Liver (tissue), 8 donors: ENCODE measurements at regions not wholly inside any gene's neighbourhood (a gene's known extent, or its start where the extent isn't known, plus 50 kb on each side); places are given as distances from the start of the nearest gene placed in this dataset.

ENCODE experiments used
- DNase-seq: peaks from one replicate; pipeline ENCODE4 v3.0.0-alpha.2; 2017; ENCODE audit warnings: low spot score
- H3K27ac ChIP-seq, 2 donors: one replicate each; pipeline ENCODE4 v1.7.0; 2013; ENCODE audit warnings: inconsistent platforms in 2 of 2, low read length in 2 of 2, control low read depth in 1 of 2, low read depth in 1 of 2, mild to moderate bottlenecking in 1 of 2
- H3K27me3 ChIP-seq, 4 donors: one replicate each; pipeline versions ENCODE4 v1.6.1 to v1.7.0; 2013; ENCODE audit warnings: low read length in 3 of 4, inconsistent platforms in 1 of 4, mild to moderate bottlenecking in 1 of 4, moderate library complexity in 1 of 4; ENCODE audit not compliant: control insufficient read depth in 4 of 4, insufficient read depth in 4 of 4
- H3K36me3 ChIP-seq, 4 donors: one replicate each; pipeline versions ENCODE4 v1.6.1 to v1.7.0; 2013; ENCODE audit warnings: low read length in 3 of 4, mild to moderate bottlenecking in 3 of 4, low read depth in 1 of 4, moderate library complexity in 1 of 4; ENCODE audit not compliant: control insufficient read depth in 4 of 4, insufficient read depth in 3 of 4
- H3K4me1 ChIP-seq, 4 donors: one replicate each; pipeline versions ENCODE4 v1.6.1 to v1.7.0; 2013; ENCODE audit warnings: low read length in 3 of 4, mild to moderate bottlenecking in 3 of 4, moderate library complexity in 1 of 4; ENCODE audit not compliant: control insufficient read depth in 4 of 4, insufficient read depth in 4 of 4
- H3K4me3 ChIP-seq, 3 donors: one replicate each; pipeline versions ENCODE4 v1.6.1 to v1.7.0; 2013; ENCODE audit warnings: low read length in 3 of 3, control low read depth in 1 of 3, low read depth in 1 of 3, mild to moderate bottlenecking in 1 of 3
- H3K9ac ChIP-seq, 2 donors: one replicate each; pipeline ENCODE4 v1.7.0; 2013; ENCODE audit warnings: low read length in 2 of 2, mild to moderate bottlenecking in 2 of 2, moderate library complexity in 2 of 2, control low read depth in 1 of 2, low read depth in 1 of 2
- H3K9me3 ChIP-seq, 4 donors: one replicate each; pipeline versions ENCODE4 v1.6.1 to v1.7.0; 2013; ENCODE audit warnings: low read length in 3 of 4; ENCODE audit not compliant: control insufficient read depth in 4 of 4
- CTCF ChIP-seq: fragments of 150-350 bp; IDR thresholded peaks from 2 replicates; pipeline ENCODE4 v1.5.1; 2017; ENCODE audit warnings: improper control_type of control experiment, low read depth, low read length; ENCODE audit not compliant: missing input control
- EGR1 ChIP-seq, 2 donors: IDR thresholded peaks; 2 replicates each; pipeline ENCODE4 v1.6.1; 2016 to 2018; ENCODE audit warnings: antibody characterized with exemption in 2 of 2, low read depth in 2 of 2
- FOXA1 ChIP-seq: IDR thresholded peaks from 2 replicates; pipeline ENCODE4 v1.6.1; 2016; ENCODE audit warnings: antibody characterized with exemption
- FOXA2 ChIP-seq: IDR thresholded peaks from 2 replicates; pipeline ENCODE4 v1.6.1; 2016; ENCODE audit warnings: antibody characterized with exemption
- GABPA ChIP-seq, 2 donors: IDR thresholded peaks in 1 of 2; conservative IDR thresholded peaks in 1 of 2; 2 replicates each; pipeline ENCODE4 v1.6.1; 2016; ENCODE audit warnings: antibody characterized with exemption in 2 of 2, mild to moderate bottlenecking in 1 of 2, moderate library complexity in 1 of 2
- HNF4A ChIP-seq, 2 donors: conservative IDR thresholded peaks; 2 replicates each; pipeline ENCODE4 v1.6.1; 2016; ENCODE audit warnings: antibody characterized with exemption in 2 of 2, mild to moderate bottlenecking in 2 of 2
- HNF4G ChIP-seq: IDR thresholded peaks from 2 replicates; pipeline ENCODE4 v1.6.1; 2016; ENCODE audit warnings: antibody characterized with exemption
- NR2F2 ChIP-seq: IDR thresholded peaks from 2 replicates; pipeline ENCODE4 v1.6.1; 2016; ENCODE audit warnings: antibody characterized with exemption
- RAD21 ChIP-seq, 2 donors: IDR thresholded peaks; 2 replicates each; pipeline ENCODE4 v1.6.1; 2016; ENCODE audit warnings: antibody characterized with exemption in 2 of 2, mild to moderate bottlenecking in 2 of 2
- RXRA ChIP-seq, 2 donors: IDR thresholded peaks; 2 replicates each; pipeline ENCODE4 v1.6.1; 2017 to 2018; ENCODE audit warnings: antibody characterized with exemption in 2 of 2, mild to moderate bottlenecking in 1 of 2
- SP1 ChIP-seq: IDR thresholded peaks from 2 replicates; pipeline ENCODE4 v1.6.1; 2018; ENCODE audit warnings: antibody characterized with exemption, mild to moderate bottlenecking
- TAF1 ChIP-seq: conservative IDR thresholded peaks from 2 replicates; pipeline ENCODE4 v1.6.1; 2016; ENCODE audit warnings: antibody characterized with exemption, mild to moderate bottlenecking
- whole genome bisulfite sequencing: extraction: QIAGEN DNeasy Blood & Tissue Kit; methylation state at CpG from one replicate; pipeline ENCODE4 v1.1.7; 2013; 5-methylcytosine and 5-hydroxymethylcytosine counted together
- TF ChIP-seq, protein P1 (sequence below): IDR thresholded peaks from 2 replicates; pipeline ENCODE4 v1.6.1; 2016; ENCODE audit warnings: antibody characterized with exemption, mild to moderate bottlenecking
- TF ChIP-seq, protein P2 (sequence below): IDR thresholded peaks from 2 replicates; pipeline ENCODE4 v1.6.1; 2016; ENCODE audit warnings: antibody characterized with exemption
- TF ChIP-seq, protein P3 (sequence below): IDR thresholded peaks from 2 replicates; pipeline ENCODE4 v1.6.1; 2016; ENCODE audit warnings: antibody characterized with exemption
- donor health status: healthy.
- donor health status: healthy.
- donor health status: healthy.
- donor health status: healthy.
- donor health status: healthy.

- TF ChIP-seq, protein P1, sequence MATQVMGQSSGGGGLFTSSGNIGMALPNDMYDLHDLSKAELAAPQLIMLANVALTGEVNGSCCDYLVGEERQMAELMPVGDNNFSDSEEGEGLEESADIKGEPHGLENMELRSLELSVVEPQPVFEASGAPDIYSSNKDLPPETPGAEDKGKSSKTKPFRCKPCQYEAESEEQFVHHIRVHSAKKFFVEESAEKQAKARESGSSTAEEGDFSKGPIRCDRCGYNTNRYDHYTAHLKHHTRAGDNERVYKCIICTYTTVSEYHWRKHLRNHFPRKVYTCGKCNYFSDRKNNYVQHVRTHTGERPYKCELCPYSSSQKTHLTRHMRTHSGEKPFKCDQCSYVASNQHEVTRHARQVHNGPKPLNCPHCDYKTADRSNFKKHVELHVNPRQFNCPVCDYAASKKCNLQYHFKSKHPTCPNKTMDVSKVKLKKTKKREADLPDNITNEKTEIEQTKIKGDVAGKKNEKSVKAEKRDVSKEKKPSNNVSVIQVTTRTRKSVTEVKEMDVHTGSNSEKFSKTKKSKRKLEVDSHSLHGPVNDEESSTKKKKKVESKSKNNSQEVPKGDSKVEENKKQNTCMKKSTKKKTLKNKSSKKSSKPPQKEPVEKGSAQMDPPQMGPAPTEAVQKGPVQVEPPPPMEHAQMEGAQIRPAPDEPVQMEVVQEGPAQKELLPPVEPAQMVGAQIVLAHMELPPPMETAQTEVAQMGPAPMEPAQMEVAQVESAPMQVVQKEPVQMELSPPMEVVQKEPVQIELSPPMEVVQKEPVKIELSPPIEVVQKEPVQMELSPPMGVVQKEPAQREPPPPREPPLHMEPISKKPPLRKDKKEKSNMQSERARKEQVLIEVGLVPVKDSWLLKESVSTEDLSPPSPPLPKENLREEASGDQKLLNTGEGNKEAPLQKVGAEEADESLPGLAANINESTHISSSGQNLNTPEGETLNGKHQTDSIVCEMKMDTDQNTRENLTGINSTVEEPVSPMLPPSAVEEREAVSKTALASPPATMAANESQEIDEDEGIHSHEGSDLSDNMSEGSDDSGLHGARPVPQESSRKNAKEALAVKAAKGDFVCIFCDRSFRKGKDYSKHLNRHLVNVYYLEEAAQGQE, result no peak
- TF ChIP-seq HNF4G (no peak), GABPA (IDR thresholded peaks at IDR 0.05 in 1 of 2, conservative IDR thresholded peaks at IDR 0.05 in 1 of 2) (no peak), SP1 (no peak), EGR1 (IDR thresholded peaks at IDR 0.05; ENCODE audit: low read depth in 2 of 2) (no peak)
Measured at GRCh38 chr13:106899442-106899841, 331.5 kb upstream of the ARGLU1 start (continued).

DNA sequence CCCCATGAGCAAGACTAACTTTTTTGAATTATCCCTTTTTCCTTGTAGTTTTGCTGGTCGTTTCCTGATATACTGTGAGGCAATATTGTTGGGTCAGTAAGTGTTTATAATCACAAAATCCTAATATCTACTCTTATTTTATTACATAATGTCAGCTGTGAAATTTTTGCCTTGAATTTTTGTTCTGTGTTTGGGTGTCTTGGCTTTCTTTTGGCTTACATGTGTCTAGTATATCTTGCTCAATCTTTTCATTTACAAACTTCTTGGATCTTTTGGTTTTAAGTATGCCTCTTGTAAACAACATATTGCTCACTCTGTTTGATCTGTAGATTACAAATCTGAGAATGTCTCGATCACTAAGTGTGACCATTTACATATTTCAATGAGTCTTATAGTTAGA is 330.3 kb upstream of the ARGLU1 start:
- Histone ChIP-seq H3K36me3 (no peaks in the 10 kb centered on the region), H3K4me3 (no peak overlapping the region), H3K9ac (no peak overlapping the region), H3K9me3 (no peaks in the 10 kb centered on the region), H3K27ac (no peak overlapping the region), H3K4me1 (no peaks in the 10 kb centered on the region), H3K27me3 (no peaks in the 10 kb centered on the region)
- DNase-seq, result no peak
- no peak for TF ChIP-seq TAF1
- TF ChIP-seq RAD21 (IDR thresholded peaks at IDR 0.05), result no peak
- TF ChIP-seq, protein P1, result no peak
- no peak for TF ChIP-seq RXRA (IDR thresholded peaks at IDR 0.05)
- 68% methylated on average over 2 of the region's 2 CpGs for WGBS

DNA sequence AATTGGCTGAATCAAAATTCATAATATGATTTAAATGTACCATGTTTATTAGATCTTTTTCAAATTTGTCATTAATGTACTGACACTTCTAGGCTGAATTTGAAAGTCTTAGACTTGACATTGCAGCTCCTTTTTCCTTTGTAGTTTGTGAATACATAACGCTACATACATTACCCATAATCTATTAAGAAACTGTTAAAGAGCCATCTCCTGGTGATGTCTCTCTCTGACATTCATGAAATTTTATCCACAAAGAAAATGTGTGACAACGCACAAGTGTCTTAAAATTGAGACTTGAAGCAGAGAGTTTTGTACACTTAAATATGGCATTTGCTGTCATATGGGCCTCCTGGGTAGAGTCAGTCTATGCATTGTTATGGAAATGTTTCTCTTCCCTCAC is 320.2 kb upstream of the ARGLU1 start:
- no peak overlapping the region for H3K4me3 ChIP-seq
- H3K36me3 ChIP-seq, result no peaks in the 10 kb centered on the region
- TF ChIP-seq, protein P2, sequence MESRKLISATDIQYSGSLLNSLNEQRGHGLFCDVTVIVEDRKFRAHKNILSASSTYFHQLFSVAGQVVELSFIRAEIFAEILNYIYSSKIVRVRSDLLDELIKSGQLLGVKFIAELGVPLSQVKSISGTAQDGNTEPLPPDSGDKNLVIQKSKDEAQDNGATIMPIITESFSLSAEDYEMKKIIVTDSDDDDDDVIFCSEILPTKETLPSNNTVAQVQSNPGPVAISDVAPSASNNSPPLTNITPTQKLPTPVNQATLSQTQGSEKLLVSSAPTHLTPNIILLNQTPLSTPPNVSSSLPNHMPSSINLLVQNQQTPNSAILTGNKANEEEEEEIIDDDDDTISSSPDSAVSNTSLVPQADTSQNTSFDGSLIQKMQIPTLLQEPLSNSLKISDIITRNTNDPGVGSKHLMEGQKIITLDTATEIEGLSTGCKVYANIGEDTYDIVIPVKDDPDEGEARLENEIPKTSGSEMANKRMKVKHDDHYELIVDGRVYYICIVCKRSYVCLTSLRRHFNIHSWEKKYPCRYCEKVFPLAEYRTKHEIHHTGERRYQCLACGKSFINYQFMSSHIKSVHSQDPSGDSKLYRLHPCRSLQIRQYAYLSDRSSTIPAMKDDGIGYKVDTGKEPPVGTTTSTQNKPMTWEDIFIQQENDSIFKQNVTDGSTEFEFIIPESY, result no peak
- TF ChIP-seq CTCF (no peak), HNF4A (conservative IDR thresholded peaks at IDR 0.05) (no peak), FOXA2 (no peak), TAF1 (no peak), RXRA (IDR thresholded peaks at IDR 0.05) (no peak), NR2F2 (no peak), FOXA1 (no peak), RAD21 (IDR thresholded peaks at IDR 0.05) (no peak), HNF4G (no peak), SP1 (no peak), GABPA (IDR thresholded peaks at IDR 0.05 in 1 of 2, conservative IDR thresholded peaks at IDR 0.05 in 1 of 2) (no peak)
- TF ChIP-seq, protein P3, sequence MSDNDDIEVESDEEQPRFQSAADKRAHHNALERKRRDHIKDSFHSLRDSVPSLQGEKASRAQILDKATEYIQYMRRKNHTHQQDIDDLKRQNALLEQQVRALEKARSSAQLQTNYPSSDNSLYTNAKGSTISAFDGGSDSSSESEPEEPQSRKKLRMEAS, result no peak
- TF ChIP-seq, protein P1, result no peak

More for the DNA sequence above, 320.2 kb upstream of the ARGLU1 start:
- no peak for DNase-seq
- H3K4me1 ChIP-seq, result no peaks in the 10 kb centered on the region
- 93% methylated on average over 2 of the region's 2 CpGs for WGBS
- H3K27ac ChIP-seq, result no peak overlapping the region
- peaks cover 0 to 3% (median 0%) of the 10 kb centered on the region in 4 donors for H3K27me3 ChIP-seq
- H3K9ac ChIP-seq, result no peak overlapping the region
- peaks cover 0 to 3% (median 0%) of the 10 kb centered on the region in 4 donors for H3K9me3 ChIP-seq
